ENCODE measurements at regions not wholly inside any gene's neighbourhood (a gene's known extent, or its start where the extent isn't known, plus 50 kb on each side); places are given as distances from the start of the nearest gene placed in this dataset.

GRCh38 chr2:49861821-49862220, 707.5 kb upstream of the FSHR start:
- no peak for TF ChIP-seq CTCF (IDR thresholded peaks at IDR 0.05; ENCODE audit: low read depth, low read length)
- H3K27ac ChIP-seq (ENCODE audit: low read depth, low read length): no peak overlapping the region
- no peak for DNase-seq (ENCODE audit: low read depth, low spot score)
- ChIA-PET POLR2A (no interaction called here), CTCF (no interaction called here)
- no peak overlapping the region for H3K4me3 ChIP-seq (ENCODE audit: low read depth, low read length)
- H3K27me3 ChIP-seq (ENCODE audit: control insufficient read depth, insufficient read depth, low read length): no peaks in the 10 kb centered on the region
- H3K9me3 ChIP-seq (ENCODE audit: control insufficient read depth, insufficient read depth, low read length): peaks cover under 1% of the 10 kb centered on the region

GRCh38 chr2:49860834-49861233, 706.5 kb upstream of the FSHR start:
- no peak for DNase-seq (ENCODE audit: low read depth, low spot score)
- ChIA-PET POLR2A (no interaction called here), CTCF (no interaction called here)
- Histone ChIP-seq H3K27me3 (ENCODE audit: control insufficient read depth, insufficient read depth, low read length) (no peaks in the 10 kb centered on the region), H3K9me3 (ENCODE audit: control insufficient read depth, insufficient read depth, low read length) (peaks cover 3% of the 10 kb centered on the region), H3K27ac (ENCODE audit: low read depth, low read length) (no peak overlapping the region), H3K4me3 (ENCODE audit: low read depth, low read length) (no peak overlapping the region)
- TF ChIP-seq CTCF (IDR thresholded peaks at IDR 0.05; ENCODE audit: low read depth, low read length): no peak

GRCh38 chr2:49860170-49860569, 705.9 kb upstream of the FSHR start:
- DNase-seq (ENCODE audit: low read depth, low spot score): no peak
- H3K4me3 ChIP-seq (ENCODE audit: low read depth, low read length): no peak overlapping the region
- POLR2A ChIA-PET: no interaction called here
- no peak overlapping the region for H3K27ac ChIP-seq (ENCODE audit: low read depth, low read length)
- CTCF ChIA-PET: no interaction called here
- peaks cover 3% of the 10 kb centered on the region for H3K9me3 ChIP-seq (ENCODE audit: control insufficient read depth, insufficient read depth, low read length)
- TF ChIP-seq CTCF (IDR thresholded peaks at IDR 0.05; ENCODE audit: low read depth, low read length): no peak
- H3K27me3 ChIP-seq (ENCODE audit: control insufficient read depth, insufficient read depth, low read length): no peaks in the 10 kb centered on the region

GRCh38 chr2:49858657-49859056, 704.3 kb upstream of the FSHR start:
- ChIA-PET CTCF (no interaction called here), POLR2A (no interaction called here)
- no peak for TF ChIP-seq CTCF (IDR thresholded peaks at IDR 0.05; ENCODE audit: low read depth, low read length)
- Histone ChIP-seq H3K9me3 (ENCODE audit: control insufficient read depth, insufficient read depth, low read length) (peaks cover 7% of the 10 kb centered on the region), H3K27me3 (ENCODE audit: control insufficient read depth, insufficient read depth, low read length) (no peaks in the 10 kb centered on the region), H3K4me3 (ENCODE audit: low read depth, low read length) (no peak overlapping the region), H3K27ac (ENCODE audit: low read depth, low read length) (no peak overlapping the region)
- no peak for DNase-seq (ENCODE audit: low read depth, low spot score)

GRCh38 chr2:49858113-49858490, 703.8 kb upstream of the FSHR start:
- Histone ChIP-seq H3K9me3 (ENCODE audit: control insufficient read depth, insufficient read depth, low read length) (peaks cover 7% of the 10 kb centered on the region), H3K4me3 (ENCODE audit: low read depth, low read length) (no peak overlapping the region), H3K27me3 (ENCODE audit: control insufficient read depth, insufficient read depth, low read length) (no peaks in the 10 kb centered on the region), H3K27ac (ENCODE audit: low read depth, low read length) (no peak overlapping the region)
- no peak for TF ChIP-seq CTCF (IDR thresholded peaks at IDR 0.05; ENCODE audit: low read depth, low read length)
- no peak for DNase-seq (ENCODE audit: low read depth, low spot score)
- ChIA-PET CTCF (no interaction called here), POLR2A (no interaction called here)

Data from AG04450 (cell line).